Kidney (tissue), 13 donors: ENCODE measurements at regions not wholly inside any gene's neighbourhood (a gene's known extent, or its start where the extent isn't known, plus 50 kb on each side); places are given as distances from the start of the nearest gene placed in this dataset.

Experiments
- DNase-seq, 5 donors: peaks; one replicate each; pipeline ENCODE4 v3.0.0-alpha.2; 2013 to 2020
- FAIRE-seq: peaks from 2 replicates; lab custom pipeline; 2012; peaks lifted over from hg19 to GRCh38; lab: Jason Lieb, UNC
- H3K27ac ChIP-seq, 2 donors: one replicate each; pipeline ENCODE4 v1.7.0; 2013; ENCODE audit warnings: low read depth in 2 of 2, low read length in 2 of 2, inconsistent platforms in 1 of 2
- H3K27me3 ChIP-seq: one replicate; pipeline ENCODE4 v1.7.1; 2013; ENCODE audit warnings: low read length, inconsistent platforms; ENCODE audit not compliant: control insufficient read depth, insufficient read depth
- H3K36me3 ChIP-seq, 3 donors: one replicate each; pipeline versions ENCODE4 v1.7.0 to v1.7.1; 2013; ENCODE audit warnings: low read length in 3 of 3, control low read depth in 1 of 3, inconsistent platforms in 1 of 3; ENCODE audit not compliant: insufficient read depth in 3 of 3, control insufficient read depth in 2 of 3
- H3K4me1 ChIP-seq, 3 donors: one replicate each; pipeline versions ENCODE4 v1.7.0 to v1.7.1; 2013; ENCODE audit warnings: low read length in 3 of 3, inconsistent platforms in 1 of 3, low read depth in 1 of 3; ENCODE audit not compliant: control insufficient read depth in 2 of 3, insufficient read depth in 2 of 3
- H3K4me3 ChIP-seq, 3 donors: one replicate each; pipeline versions ENCODE4 v1.7.0 to v1.8.1; 2013; ENCODE audit warnings: low read length in 3 of 3, control low read depth in 1 of 3, inconsistent platforms in 1 of 3
- H3K9ac ChIP-seq, 3 donors: one replicate each; pipeline versions ENCODE4 v1.7.0 to v1.7.1; 2013; ENCODE audit warnings: low read length in 3 of 3, control low read depth in 1 of 3, inconsistent platforms in 1 of 3
- H3K9me3 ChIP-seq, 3 donors: one replicate each; pipeline versions ENCODE4 v1.7.0 to v1.7.1; 2013; ENCODE audit warnings: low read length in 3 of 3, control low read depth in 1 of 3, inconsistent platforms in 1 of 3; ENCODE audit not compliant: control insufficient read depth in 2 of 3, insufficient read depth in 1 of 3
- intact Hi-C: fragments of 100-400 bp; cut with DNase I; formaldehyde crosslinking; loops from one replicate; pipeline ENCODE4 v1.11.1; 2022
- TF ChIP-seq, protein P1 (sequence below): IDR thresholded peaks from 3 replicates; pipeline ENCODE4 v1.5.1; 2012; ENCODE audit warnings: mild to moderate bottlenecking, moderate library complexity, borderline replicate concordance; ENCODE audit not compliant: insufficient read depth; ENCODE audit errors: extremely low read depth
- donor health status: control.
- donor health status: control.
- donor health status: control.
- donor health status: control.
- donor health status: control.
- donor health status: DM: yes; HTN: yes; CAD: no.
- donor health status: Normal renal cell carcinoma (clear cell type).

DNA sequence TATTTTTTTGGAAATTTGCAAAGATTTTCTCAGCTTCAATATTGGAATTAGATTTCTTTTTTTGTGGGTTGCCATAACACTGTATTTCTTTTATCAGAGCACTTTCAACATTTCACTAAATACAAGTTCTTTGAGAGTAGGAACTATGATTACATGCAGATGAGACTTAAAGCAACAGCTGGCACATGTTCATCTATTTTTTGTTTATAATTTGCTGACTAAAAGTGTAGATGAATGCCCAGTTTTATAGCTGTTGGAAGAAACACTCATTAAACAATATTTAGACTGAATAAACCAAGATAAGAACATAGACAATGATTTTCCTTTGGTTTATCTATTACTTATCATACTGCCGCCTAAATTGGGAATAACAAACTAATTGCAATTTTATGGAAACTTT is 803.0 kb upstream of the KLHL1 start:
- Histone ChIP-seq H3K27ac (no peak overlapping the region), H3K9ac (no peak overlapping the region), H3K4me1 (no peaks in the 10 kb centered on the region), H3K9me3 (no peaks in the 10 kb centered on the region), H3K4me3 (no peak overlapping the region), H3K27me3 (no peaks in the 10 kb centered on the region), H3K36me3 (no peaks in the 10 kb centered on the region)
- DNase-seq (no peak), FAIRE-seq (no peak)
- intact Hi-C loops, result no loop called here
- TF ChIP-seq, protein P1, sequence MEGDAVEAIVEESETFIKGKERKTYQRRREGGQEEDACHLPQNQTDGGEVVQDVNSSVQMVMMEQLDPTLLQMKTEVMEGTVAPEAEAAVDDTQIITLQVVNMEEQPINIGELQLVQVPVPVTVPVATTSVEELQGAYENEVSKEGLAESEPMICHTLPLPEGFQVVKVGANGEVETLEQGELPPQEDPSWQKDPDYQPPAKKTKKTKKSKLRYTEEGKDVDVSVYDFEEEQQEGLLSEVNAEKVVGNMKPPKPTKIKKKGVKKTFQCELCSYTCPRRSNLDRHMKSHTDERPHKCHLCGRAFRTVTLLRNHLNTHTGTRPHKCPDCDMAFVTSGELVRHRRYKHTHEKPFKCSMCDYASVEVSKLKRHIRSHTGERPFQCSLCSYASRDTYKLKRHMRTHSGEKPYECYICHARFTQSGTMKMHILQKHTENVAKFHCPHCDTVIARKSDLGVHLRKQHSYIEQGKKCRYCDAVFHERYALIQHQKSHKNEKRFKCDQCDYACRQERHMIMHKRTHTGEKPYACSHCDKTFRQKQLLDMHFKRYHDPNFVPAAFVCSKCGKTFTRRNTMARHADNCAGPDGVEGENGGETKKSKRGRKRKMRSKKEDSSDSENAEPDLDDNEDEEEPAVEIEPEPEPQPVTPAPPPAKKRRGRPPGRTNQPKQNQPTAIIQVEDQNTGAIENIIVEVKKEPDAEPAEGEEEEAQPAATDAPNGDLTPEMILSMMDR, result no peak

DNA sequence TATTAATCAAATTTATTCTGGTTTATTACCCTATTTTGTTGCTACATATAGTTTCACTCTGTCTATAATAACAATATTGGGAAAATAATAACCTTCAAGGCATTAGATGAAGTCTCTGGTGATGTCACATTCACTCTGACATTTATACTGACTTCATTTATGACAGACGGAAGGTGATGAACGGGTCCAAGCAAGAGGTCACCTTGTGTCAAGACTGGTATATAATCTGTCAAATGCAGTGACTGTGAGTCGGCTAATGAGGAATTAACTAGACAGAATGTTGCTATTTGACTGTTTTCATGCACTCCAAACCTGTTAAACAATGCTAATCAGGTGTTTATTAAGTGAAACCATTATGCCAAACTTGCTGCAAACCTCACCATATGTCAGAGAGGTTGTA is 800.5 kb upstream of the KLHL1 start:
- Histone ChIP-seq H3K27me3 (no peaks in the 10 kb centered on the region), H3K9ac (no peak overlapping the region), H3K36me3 (no peaks in the 10 kb centered on the region), H3K4me3 (no peak overlapping the region), H3K4me1 (no peaks in the 10 kb centered on the region), H3K27ac (no peak overlapping the region), H3K9me3 (no peaks in the 10 kb centered on the region)
- FAIRE-seq (no peak), DNase-seq (no peak)
- intact Hi-C loops, result no loop called here
- TF ChIP-seq, protein P1, result no peak

DNA sequence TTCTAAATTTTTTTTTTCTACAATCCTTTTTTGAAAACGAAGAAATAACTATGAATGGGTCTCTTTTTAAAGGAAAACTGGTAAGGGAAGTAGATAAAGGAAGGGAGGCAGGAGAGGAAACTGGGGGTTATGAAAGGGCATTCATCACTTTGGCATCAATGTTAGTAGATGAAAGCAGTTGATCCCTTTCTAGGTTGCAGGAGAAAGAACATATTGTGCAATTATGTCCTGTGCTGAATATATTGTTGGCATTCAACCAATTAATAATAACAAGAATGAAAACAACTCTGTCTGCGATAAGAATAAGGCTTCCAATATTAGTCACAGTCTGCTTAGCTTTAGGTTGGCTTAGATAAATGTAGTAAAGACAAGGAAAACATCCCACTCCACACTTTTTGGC is 796.8 kb upstream of the KLHL1 start:
- FAIRE-seq (no peak), DNase-seq (no peak)
- no peak overlapping the region for H3K27ac ChIP-seq
- no peaks in the 10 kb centered on the region for H3K4me1 ChIP-seq
- H3K4me3 ChIP-seq, result no peak overlapping the region
- H3K27me3 ChIP-seq, result no peaks in the 10 kb centered on the region
- no peak overlapping the region for H3K9ac ChIP-seq
- TF ChIP-seq, protein P1, result no peak
- intact Hi-C loops, result no loop called here
- no peaks in the 10 kb centered on the region for H3K9me3 ChIP-seq
- no peaks in the 10 kb centered on the region for H3K36me3 ChIP-seq

DNA sequence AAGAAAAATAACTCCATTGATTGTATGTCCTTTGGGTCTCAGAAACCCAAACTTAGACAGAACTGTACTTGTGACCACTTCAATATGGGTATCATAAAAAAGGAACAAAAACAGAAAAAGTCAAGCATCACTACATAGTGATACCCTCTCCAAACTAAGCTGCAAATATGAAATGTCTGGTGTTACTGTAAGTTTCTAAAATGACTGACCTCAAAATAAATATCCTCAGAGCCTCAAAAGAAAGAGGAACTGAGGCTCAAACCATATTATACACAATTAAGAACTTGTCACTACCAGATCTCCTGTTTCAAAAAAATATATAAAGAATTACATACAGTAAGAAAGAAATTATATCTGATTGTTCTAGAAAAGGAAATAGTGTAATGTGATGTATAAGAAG is 787.9 kb upstream of the KLHL1 start:
- Histone ChIP-seq H3K4me1 (no peaks in the 10 kb centered on the region), H3K36me3 (no peaks in the 10 kb centered on the region), H3K9ac (no peak overlapping the region), H3K4me3 (no peak overlapping the region), H3K27ac (no peak overlapping the region), H3K9me3 (no peaks in the 10 kb centered on the region), H3K27me3 (no peaks in the 10 kb centered on the region)
- DNase-seq (no peak), FAIRE-seq (no peak)
- intact Hi-C loops, result no loop called here
- TF ChIP-seq, protein P1, result no peak
